Fibroblast of lung (primary cell): ENCODE measurements at regions not wholly inside any gene's neighbourhood (a gene's known extent, or its start where the extent isn't known, plus 50 kb on each side); places are given as distances from the start of the nearest gene placed in this dataset.

ENCODE experiments used
- DNase-seq, 2 donors: peaks; one replicate each; pipeline versions ENCODE4 v3.0.0 to v3.0.0-alpha.2; 2010; ENCODE audit warnings: low read depth in 2 of 2
- H2AFZ ChIP-seq: 2 replicates; pipeline ENCODE4 v1.5.1; 2012; ENCODE audit warnings: low read length, control low read depth, inconsistent platforms
- H3K27ac ChIP-seq: 2 replicates; pipeline ENCODE4 v1.5.1; 2011; ENCODE audit warnings: low read length, control low read depth; ENCODE audit not compliant: insufficient read depth
- H3K27me3 ChIP-seq: 2 replicates; pipeline ENCODE4 v1.5.1; 2011; ENCODE audit warnings: mild to moderate bottlenecking, low read length; ENCODE audit not compliant: control insufficient read depth, insufficient read depth
- H3K36me3 ChIP-seq: 2 replicates; pipeline ENCODE4 v1.5.1; 2011; ENCODE audit warnings: low read length; ENCODE audit not compliant: control insufficient read depth, insufficient read depth
- H3K4me1 ChIP-seq: 2 replicates; pipeline ENCODE4 v1.5.1; 2011; ENCODE audit warnings: low read length; ENCODE audit not compliant: control insufficient read depth, insufficient read depth; ENCODE audit errors: extremely low read depth
- H3K4me2 ChIP-seq: 2 replicates; pipeline ENCODE4 v1.5.1; 2011; ENCODE audit warnings: low read length, control low read depth; ENCODE audit not compliant: insufficient read depth; ENCODE audit errors: extremely low read depth
- H3K4me3 ChIP-seq, 4 experiments: fragments of 200-600 bp in 1 of 4; sonication (generic) in 1 of 4; replicated peaks in 1 of 4; 2 replicates each; pipeline ENCODE4 v1.5.1; 2011 to 2016; ENCODE audit warnings: low read length in 4 of 4, low read depth in 3 of 4, mild to moderate bottlenecking in 3 of 4, control low read depth in 2 of 4, inconsistent platforms in 1 of 4, mixed read lengths in 1 of 4; ENCODE audit not compliant: insufficient read depth in 1 of 4; ENCODE audit errors: control extremely low read depth in 1 of 4
- H3K79me2 ChIP-seq: 2 replicates; pipeline ENCODE4 v1.5.1; 2012; ENCODE audit warnings: mild to moderate bottlenecking, low read length, inconsistent platforms; ENCODE audit not compliant: control insufficient read depth, insufficient read depth
- H3K9ac ChIP-seq: 2 replicates; pipeline ENCODE4 v1.5.1; 2011; ENCODE audit warnings: mild to moderate bottlenecking, low read length, control low read depth; ENCODE audit not compliant: insufficient read depth
- H3K9me3 ChIP-seq: 2 replicates; pipeline ENCODE4 v1.5.1; 2012; ENCODE audit warnings: low read depth, low read length; ENCODE audit not compliant: control insufficient read depth, insufficient read depth
- H4K20me1 ChIP-seq: 2 replicates; pipeline ENCODE4 v1.5.1; 2011; ENCODE audit warnings: low read length; ENCODE audit not compliant: control insufficient read depth, insufficient read depth; ENCODE audit errors: extremely low read depth
- CTCF ChIP-seq, 2 donors: IDR thresholded peaks in 1 of 2; conservative IDR thresholded peaks in 1 of 2; 1 replicate in 1 of 2; 2 replicates in 1 of 2; pipeline ENCODE4 v1.5.1; 2011 to 2012; ENCODE audit warnings: low read length in 2 of 2, control low read depth in 1 of 2, inconsistent platforms in 1 of 2, low read depth in 1 of 2, mild to moderate bottlenecking in 1 of 2
- EZH2 ChIP-seq: IDR thresholded peaks from 2 replicates; pipeline ENCODE4 v1.5.1; 2012; ENCODE audit warnings: low read length, control low read depth, mild to moderate bottlenecking; ENCODE audit errors: missing control alignments

- no peak overlapping the region for H2AFZ ChIP-seq
- no peaks in the 10 kb centered on the region for H3K36me3 ChIP-seq
- no peak overlapping the region for H3K4me2 ChIP-seq
- H3K9me3 ChIP-seq = no peaks in the 10 kb centered on the region
- DNase-seq = no peak
- TF ChIP-seq EZH2 (no peak), CTCF (conservative IDR thresholded peaks at IDR 0.05 in 1 of 2, IDR thresholded peaks at IDR 0.05 in 1 of 2; ENCODE audit: low read depth in 1 of 2, low read length in 2 of 2) (no peak)
- no peak overlapping the region for H3K9ac ChIP-seq
- no peaks in the 10 kb centered on the region for H3K4me1 ChIP-seq
- H3K27me3 ChIP-seq = no peaks in the 10 kb centered on the region
- H3K27ac ChIP-seq = no peak overlapping the region
- no peaks in the 10 kb centered on the region for H4K20me1 ChIP-seq
- H3K4me3 ChIP-seq = no peak overlapping the region
- H3K79me2 ChIP-seq = no peaks in the 10 kb centered on the region
These were observed 227.4 kb downstream of the C6orf118 start for GRCh38 chr6:165081944-165082532.

- no peak overlapping the region for H3K27ac ChIP-seq
- H2AFZ ChIP-seq = no peak overlapping the region
- no peak for TF ChIP-seq EZH2
- TF ChIP-seq CTCF (conservative IDR thresholded peaks at IDR 0.05 in 1 of 2, IDR thresholded peaks at IDR 0.05 in 1 of 2; ENCODE audit: low read depth in 1 of 2, low read length in 2 of 2) = no peak
- no peaks in the 10 kb centered on the region for H3K36me3 ChIP-seq
- no peaks in the 10 kb centered on the region for H3K79me2 ChIP-seq
- no peaks in the 10 kb centered on the region for H3K4me1 ChIP-seq
- H3K4me3 ChIP-seq = no peak overlapping the region
- H4K20me1 ChIP-seq = no peaks in the 10 kb centered on the region
- no peak overlapping the region for H3K4me2 ChIP-seq
- no peaks in the 10 kb centered on the region for H3K27me3 ChIP-seq
- H3K9ac ChIP-seq = no peak overlapping the region
- H3K9me3 ChIP-seq = no peaks in the 10 kb centered on the region
- DNase-seq = no peak
These were observed 231.5 kb downstream of the C6orf118 start for GRCh38 chr6:165077876-165078275.

DNA sequence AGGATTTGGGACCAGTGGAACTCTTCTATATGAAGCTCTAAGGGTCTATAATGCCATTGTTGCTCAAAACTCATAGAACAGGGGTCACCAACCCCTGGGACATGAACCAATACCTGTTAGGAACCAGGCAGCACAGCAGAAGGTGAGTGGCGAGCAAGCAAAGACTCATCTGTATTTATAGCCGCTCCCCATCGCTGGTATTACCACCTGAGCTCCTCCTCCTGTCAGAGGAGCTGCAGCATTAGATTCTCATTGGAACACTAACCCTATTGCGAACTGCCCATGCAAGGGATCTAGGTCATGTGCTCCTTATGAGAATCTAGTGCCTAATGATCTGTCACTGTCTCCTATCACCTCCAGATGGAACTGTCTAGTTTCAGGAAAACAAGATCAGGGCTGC is 237.5 kb downstream of the C6orf118 start:
- H2AFZ ChIP-seq = no peak overlapping the region
- H3K9me3 ChIP-seq = no peaks in the 10 kb centered on the region
- no peaks in the 10 kb centered on the region for H3K4me1 ChIP-seq
- H3K27me3 ChIP-seq = no peaks in the 10 kb centered on the region
- H3K4me3 ChIP-seq = no peak overlapping the region
- H4K20me1 ChIP-seq = no peaks in the 10 kb centered on the region
- H3K27ac ChIP-seq = no peak overlapping the region
- no peak overlapping the region for H3K9ac ChIP-seq
- TF ChIP-seq CTCF (conservative IDR thresholded peaks at IDR 0.05 in 1 of 2, IDR thresholded peaks at IDR 0.05 in 1 of 2; ENCODE audit: low read depth in 1 of 2, low read length in 2 of 2) (no peak), EZH2 (no peak)
- no peaks in the 10 kb centered on the region for H3K79me2 ChIP-seq
- H3K4me2 ChIP-seq = no peak overlapping the region
- no peak for DNase-seq
- no peaks in the 10 kb centered on the region for H3K36me3 ChIP-seq
